Panc1 (cell line): ENCODE measurements at regions not wholly inside any gene's neighbourhood (a gene's known extent, or its start where the extent isn't known, plus 50 kb on each side); places are given as distances from the start of the nearest gene placed in this dataset.
A peak's percentile ranks its signal among the peaks of the same experiment; 100 is the strongest.

ENCODE experiments used
- ATAC-seq: fragments of 200-7000 bp; cut with Tn5 transposase; 2 replicates; pipeline ENCODE4 v1.9.1; 2020; ENCODE audit warnings: mild to moderate bottlenecking, moderate library complexity
- BruUV-seq: library from RNA; stranded (reverse); fragments of 400-500 nt; replicated peaks from 2 replicates; lab custom pipeline; 2021; lab: Mats Ljungman, UMichigan
- CTCF ChIA-PET: fragments of 300-600 bp; sonication (Branson Sonifier 250); formaldehyde crosslinking; loops from one replicate; lab custom pipeline; 2022; ENCODE audit warnings: antibody characterized with exemption; lab: Charles Lee
- POLR2A ChIA-PET: fragments of 300-600 bp; sonication (Branson Sonifier 250); formaldehyde crosslinking; loops from one replicate; lab custom pipeline; 2022; ENCODE audit warnings: antibody characterized with exemption; lab: Charles Lee
- DNase-seq: peaks from one replicate; pipeline ENCODE4 v3.0.0-alpha.2; 2010; ENCODE audit warnings: low read depth, low spot score
- H3K27ac ChIP-seq: 2 replicates; pipeline ENCODE4 v1.5.1; 2011; ENCODE audit warnings: mild to moderate bottlenecking, low read length, inconsistent platforms
- H3K27me3 ChIP-seq: fragments of 200-500 bp; sonication (Bioruptor generic); 2 replicates; pipeline ENCODE4 v1.6.0; 2014; ENCODE audit warnings: low read length, inconsistent platforms; ENCODE audit not compliant: control insufficient read depth, insufficient read depth
- H3K36me3 ChIP-seq: fragments of 200-500 bp; sonication (Bioruptor generic); 2 replicates; pipeline ENCODE4 v1.5.1; 2014; ENCODE audit warnings: inconsistent platforms, mild to moderate bottlenecking, low read length, moderate library complexity; ENCODE audit not compliant: control insufficient read depth, insufficient read depth
- H3K4me1 ChIP-seq: 2 replicates; pipeline ENCODE4 v1.5.1; 2011; ENCODE audit warnings: inconsistent platforms, mild to moderate bottlenecking, low read length, moderate library complexity; ENCODE audit not compliant: control insufficient read depth, insufficient read depth
- H3K4me3 ChIP-seq, 2 experiments: 2 replicates each; pipeline ENCODE4 v1.5.1; 2011 to 2012; ENCODE audit warnings: low read depth in 2 of 2, low read length in 2 of 2, mild to moderate bottlenecking in 2 of 2, inconsistent platforms in 1 of 2, moderate library complexity in 1 of 2
- H3K9me3 ChIP-seq: fragments of 200-500 bp; sonication (Bioruptor generic); 2 replicates; pipeline ENCODE4 v1.5.1; 2014; ENCODE audit warnings: low read depth, mild to moderate bottlenecking, inconsistent platforms, low read length, moderate library complexity; ENCODE audit not compliant: control insufficient read depth, insufficient read depth
- POLR2AphosphoS5 ChIP-seq: IDR thresholded peaks from 2 replicates; pipeline ENCODE4 v1.6.1; 2012; ENCODE audit warnings: mild to moderate bottlenecking, low read depth, low read length, moderate library complexity
- SIN3A ChIP-seq: IDR thresholded peaks from 2 replicates; pipeline ENCODE4 v1.6.1; 2012; ENCODE audit warnings: low read depth, mild to moderate bottlenecking, low read length, moderate library complexity, borderline replicate concordance; ENCODE audit not compliant: insufficient read depth
- TCF7L2 ChIP-seq: IDR thresholded peaks from 2 replicates; pipeline ENCODE4 v1.6.1; 2011; ENCODE audit warnings: mild to moderate bottlenecking, low read depth, low read length, inconsistent platforms
- in situ Hi-C: cut with HindIII; loops from 2 replicates; pipeline ENCODE4 v1.10.0; 2016; ENCODE audit warnings: low sequenced_read_pairs, low pct_unique_long_range_greater_than_20kb
- intact Hi-C: fragments of 100-400 bp; cut with micrococcal nuclease; formaldehyde crosslinking; loops from one replicate; pipeline ENCODE4 v1.10.0; 2022; ENCODE audit not compliant: unreplicated experiment
- TF ChIP-seq, protein P1 (sequence below), 2 experiments: IDR thresholded peaks; 2 replicates each; pipeline ENCODE4 v1.6.1; 2011 to 2012; ENCODE audit warnings: low read depth in 2 of 2, control low read depth in 1 of 2, low read length in 1 of 2, mild to moderate bottlenecking in 1 of 2, moderate library complexity in 1 of 2; ENCODE audit not compliant: insufficient read depth in 1 of 2
- TF ChIP-seq, protein P2 (sequence below): fragments of 450-650 bp; IDR thresholded peaks from 2 replicates; pipeline ENCODE4 v1.5.1; 2017; ENCODE audit warnings: mild to moderate bottlenecking

DNA sequence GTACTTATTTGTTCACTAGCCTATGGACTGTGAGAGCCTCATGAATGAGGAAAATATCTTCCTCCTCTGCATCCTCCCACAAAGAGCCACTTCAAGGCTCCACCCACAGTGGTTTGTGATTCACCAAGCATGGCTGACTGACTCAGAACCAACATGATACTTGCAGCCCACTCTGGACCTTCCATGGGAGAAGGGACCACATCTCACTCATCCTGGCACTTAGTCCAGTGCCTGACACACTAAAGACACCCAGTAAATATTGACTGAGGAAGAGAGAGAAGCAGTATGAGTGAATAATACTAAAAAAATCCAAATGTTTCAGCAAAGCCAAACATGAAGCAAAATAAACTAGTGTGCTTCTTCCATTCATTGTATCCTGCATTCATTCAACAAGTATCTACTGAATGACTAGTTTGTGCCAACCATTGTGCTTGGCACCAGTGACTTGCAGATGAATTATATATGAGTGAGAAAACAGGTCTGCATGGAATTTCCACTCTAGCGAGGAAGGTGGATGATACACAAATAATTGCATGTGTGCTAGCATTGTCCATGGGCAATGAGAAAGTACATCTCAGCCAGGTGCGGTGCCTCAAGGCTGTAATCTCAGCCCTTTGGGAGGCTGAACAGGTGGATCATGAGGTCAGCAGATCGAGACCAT is 54.9 kb upstream of the BLID start:
- no peaks in the 10 kb centered on the region for H3K36me3 ChIP-seq
- H3K27me3 ChIP-seq = no peaks in the 10 kb centered on the region
- DNase-seq (no peak), ATAC-seq (peak; percentile 58)
- H3K9me3 ChIP-seq = no peaks in the 10 kb centered on the region
- no peak overlapping the region for H3K4me3 ChIP-seq
- in situ Hi-C loops = no loop called here
- intact Hi-C loops = no loop called here
- H3K4me1 ChIP-seq = peaks cover 23% of the 10 kb centered on the region
- no TSS peak for BruUV-seq
- TF ChIP-seq POLR2AphosphoS5 = no peak
- TF ChIP-seq SIN3A = no peak
- TF ChIP-seq, protein P1, sequence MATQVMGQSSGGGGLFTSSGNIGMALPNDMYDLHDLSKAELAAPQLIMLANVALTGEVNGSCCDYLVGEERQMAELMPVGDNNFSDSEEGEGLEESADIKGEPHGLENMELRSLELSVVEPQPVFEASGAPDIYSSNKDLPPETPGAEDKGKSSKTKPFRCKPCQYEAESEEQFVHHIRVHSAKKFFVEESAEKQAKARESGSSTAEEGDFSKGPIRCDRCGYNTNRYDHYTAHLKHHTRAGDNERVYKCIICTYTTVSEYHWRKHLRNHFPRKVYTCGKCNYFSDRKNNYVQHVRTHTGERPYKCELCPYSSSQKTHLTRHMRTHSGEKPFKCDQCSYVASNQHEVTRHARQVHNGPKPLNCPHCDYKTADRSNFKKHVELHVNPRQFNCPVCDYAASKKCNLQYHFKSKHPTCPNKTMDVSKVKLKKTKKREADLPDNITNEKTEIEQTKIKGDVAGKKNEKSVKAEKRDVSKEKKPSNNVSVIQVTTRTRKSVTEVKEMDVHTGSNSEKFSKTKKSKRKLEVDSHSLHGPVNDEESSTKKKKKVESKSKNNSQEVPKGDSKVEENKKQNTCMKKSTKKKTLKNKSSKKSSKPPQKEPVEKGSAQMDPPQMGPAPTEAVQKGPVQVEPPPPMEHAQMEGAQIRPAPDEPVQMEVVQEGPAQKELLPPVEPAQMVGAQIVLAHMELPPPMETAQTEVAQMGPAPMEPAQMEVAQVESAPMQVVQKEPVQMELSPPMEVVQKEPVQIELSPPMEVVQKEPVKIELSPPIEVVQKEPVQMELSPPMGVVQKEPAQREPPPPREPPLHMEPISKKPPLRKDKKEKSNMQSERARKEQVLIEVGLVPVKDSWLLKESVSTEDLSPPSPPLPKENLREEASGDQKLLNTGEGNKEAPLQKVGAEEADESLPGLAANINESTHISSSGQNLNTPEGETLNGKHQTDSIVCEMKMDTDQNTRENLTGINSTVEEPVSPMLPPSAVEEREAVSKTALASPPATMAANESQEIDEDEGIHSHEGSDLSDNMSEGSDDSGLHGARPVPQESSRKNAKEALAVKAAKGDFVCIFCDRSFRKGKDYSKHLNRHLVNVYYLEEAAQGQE (IDR thresholded peaks at IDR 0.05; ENCODE audit: insufficient read depth in 1 of 2, low read depth in 2 of 2, low read length in 1 of 2) = no peak
- TF ChIP-seq, protein P2, sequence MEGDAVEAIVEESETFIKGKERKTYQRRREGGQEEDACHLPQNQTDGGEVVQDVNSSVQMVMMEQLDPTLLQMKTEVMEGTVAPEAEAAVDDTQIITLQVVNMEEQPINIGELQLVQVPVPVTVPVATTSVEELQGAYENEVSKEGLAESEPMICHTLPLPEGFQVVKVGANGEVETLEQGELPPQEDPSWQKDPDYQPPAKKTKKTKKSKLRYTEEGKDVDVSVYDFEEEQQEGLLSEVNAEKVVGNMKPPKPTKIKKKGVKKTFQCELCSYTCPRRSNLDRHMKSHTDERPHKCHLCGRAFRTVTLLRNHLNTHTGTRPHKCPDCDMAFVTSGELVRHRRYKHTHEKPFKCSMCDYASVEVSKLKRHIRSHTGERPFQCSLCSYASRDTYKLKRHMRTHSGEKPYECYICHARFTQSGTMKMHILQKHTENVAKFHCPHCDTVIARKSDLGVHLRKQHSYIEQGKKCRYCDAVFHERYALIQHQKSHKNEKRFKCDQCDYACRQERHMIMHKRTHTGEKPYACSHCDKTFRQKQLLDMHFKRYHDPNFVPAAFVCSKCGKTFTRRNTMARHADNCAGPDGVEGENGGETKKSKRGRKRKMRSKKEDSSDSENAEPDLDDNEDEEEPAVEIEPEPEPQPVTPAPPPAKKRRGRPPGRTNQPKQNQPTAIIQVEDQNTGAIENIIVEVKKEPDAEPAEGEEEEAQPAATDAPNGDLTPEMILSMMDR = no peak
- TF ChIP-seq TCF7L2 = no peak
- POLR2A ChIA-PET = no interaction called here
- peak overlapping the region; percentile 14; the same call in 1 of the 2 replicates for H3K27ac ChIP-seq
- CTCF ChIA-PET = no interaction called here

DNA sequence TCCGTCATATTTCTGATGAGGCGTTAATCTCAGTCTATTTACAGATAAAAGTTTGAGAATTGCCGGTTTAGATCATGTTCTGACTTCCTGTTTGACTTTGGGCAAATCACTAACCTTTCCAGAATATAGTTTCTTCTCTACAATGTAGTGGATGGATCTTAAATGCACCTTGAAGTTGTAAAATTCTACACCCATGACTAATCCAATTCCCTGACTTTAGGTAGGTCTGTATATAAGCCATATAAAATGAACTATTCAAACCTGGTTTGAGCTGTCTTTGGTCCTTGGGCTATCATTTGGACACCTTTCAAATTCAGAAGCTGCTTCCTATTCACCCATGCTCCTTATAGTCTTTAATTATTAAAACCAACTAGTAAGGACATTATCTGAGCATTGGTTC is 52.2 kb upstream of the BLID start:
- Histone ChIP-seq H3K27me3 (no peaks in the 10 kb centered on the region), H3K4me3 (no peak overlapping the region), H3K4me1 (peaks cover 26% of the 10 kb centered on the region), H3K9me3 (no peaks in the 10 kb centered on the region), H3K36me3 (no peaks in the 10 kb centered on the region), H3K27ac (peak overlapping the region; percentile 60)
- no peak for DNase-seq
- in situ Hi-C loops = no loop called here
- BruUV-seq = no TSS peak
- TF ChIP-seq, protein P1 (IDR thresholded peaks at IDR 0.05; ENCODE audit: insufficient read depth in 1 of 2, low read depth in 2 of 2, low read length in 1 of 2) = no peak
- TF ChIP-seq, protein P2 = no peak
- no peak for TF ChIP-seq POLR2AphosphoS5
- no peak for TF ChIP-seq SIN3A
- no peak for TF ChIP-seq TCF7L2
- POLR2A ChIA-PET = interaction anchor here (0.6 kb wide), 2 partner anchors 43 to 457 kb away, joined by 4 to 7 read pairs; no protein-coding TSS in a partner anchor
- intact Hi-C loops = no loop called here
- CTCF ChIA-PET = no interaction called here
- ATAC-seq = no peak
